Lung (tissue), 11 donors: ENCODE measurements at regions not wholly inside any gene's neighbourhood (a gene's known extent, or its start where the extent isn't known, plus 50 kb on each side); places are given as distances from the start of the nearest gene placed in this dataset.

Experiments used
- ATAC-seq: fragments of 200-7000 bp; cut with Tn5 transposase; one replicate; pipeline ENCODE4 v1.9.1; 2020; ENCODE audit warnings: moderate number of reproducible peaks; ENCODE audit not compliant: insufficient read depth, low FRiP score
- DNase-seq, 3 donors: peaks; one replicate each; pipeline ENCODE4 v3.0.0-alpha.2; 2013 to 2017
- H3K27ac ChIP-seq, 2 donors: one replicate each; pipeline ENCODE4 v1.5.1; 2013; ENCODE audit warnings: mild to moderate bottlenecking in 2 of 2, moderate library complexity in 2 of 2, control low read depth in 1 of 2, inconsistent platforms in 1 of 2, low read depth in 1 of 2, low read length in 1 of 2
- H3K27me3 ChIP-seq, 3 donors: one replicate each; pipeline ENCODE4 v1.5.1; 2013; ENCODE audit warnings: low read length in 2 of 3; ENCODE audit not compliant: control insufficient read depth in 3 of 3, insufficient read depth in 3 of 3
- H3K36me3 ChIP-seq, 4 donors: one replicate each; pipeline ENCODE4 v1.5.1; 2013; ENCODE audit warnings: low read length in 4 of 4, mild to moderate bottlenecking in 1 of 4, moderate library complexity in 1 of 4; ENCODE audit not compliant: control insufficient read depth in 4 of 4, insufficient read depth in 4 of 4
- H3K4me1 ChIP-seq, 5 donors: one replicate each; pipeline ENCODE4 v1.5.1; 2013; ENCODE audit warnings: low read length in 5 of 5, mild to moderate bottlenecking in 2 of 5, moderate library complexity in 1 of 5; ENCODE audit not compliant: control insufficient read depth in 5 of 5, insufficient read depth in 5 of 5
- H3K4me3 ChIP-seq: one replicate; pipeline ENCODE4 v1.5.1; 2013; ENCODE audit warnings: mild to moderate bottlenecking, control low read depth, moderate library complexity
- H3K9ac ChIP-seq, 2 donors: one replicate each; pipeline ENCODE4 v1.5.1; 2013; ENCODE audit warnings: low read length in 2 of 2, control low read depth in 1 of 2; ENCODE audit not compliant: insufficient read depth in 1 of 2
- H3K9me3 ChIP-seq, 4 donors: one replicate each; pipeline ENCODE4 v1.5.1; 2013; ENCODE audit warnings: low read length in 3 of 4, mild to moderate bottlenecking in 1 of 4, moderate library complexity in 1 of 4; ENCODE audit not compliant: control insufficient read depth in 4 of 4, insufficient read depth in 3 of 4
- CTCF ChIP-seq: IDR thresholded peaks from 2 replicates; pipeline ENCODE4 v1.5.1; 2012; ENCODE audit warnings: mild to moderate bottlenecking; ENCODE audit errors: control extremely low read depth, extremely low read depth
- whole genome bisulfite sequencing, 2 donors: extraction: QIAGEN DNeasy Blood & Tissue Kit; methylation state at CpG; one replicate each; pipeline ENCODE4 v1.1.7; 2013; 5-methylcytosine and 5-hydroxymethylcytosine counted together
- donor health status: control.
- donor health status: control.
- donor health status: Bipolar disorder and iron deficiency.
- donor health status: healthy.
- donor health status: DM: yes; HTN: yes; CAD: no.

DNA sequence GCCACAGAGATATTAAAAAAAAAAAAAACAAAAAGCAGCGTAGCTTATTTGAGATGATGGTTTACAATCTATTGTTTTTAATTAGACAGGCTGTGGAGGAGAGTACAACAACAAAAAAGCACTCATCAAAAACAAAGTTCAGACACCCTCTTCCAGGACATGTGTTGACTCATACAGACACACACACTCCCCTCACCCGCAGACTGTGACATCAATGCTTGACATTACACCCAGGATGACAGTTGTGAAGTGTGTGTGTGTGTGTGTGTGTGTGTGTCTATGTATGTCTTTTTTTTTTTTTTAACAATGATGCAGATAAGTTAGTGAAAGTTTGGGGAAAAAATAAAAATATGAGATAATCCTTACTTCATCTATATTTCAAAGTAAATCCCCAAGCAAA lies 303.6 kb downstream of the GPAM start:
- WGBS, 2 donors = 73 to 85% methylated on average over 2 of the region's 2 CpGs
- H3K4me3 ChIP-seq = no peak overlapping the region
- H3K4me1 ChIP-seq = no peaks in the 10 kb centered on the region
- H3K27me3 ChIP-seq = no peaks in the 10 kb centered on the region
- TF ChIP-seq CTCF = no peak
- no peaks in the 10 kb centered on the region for H3K36me3 ChIP-seq
- H3K27ac ChIP-seq = no peak overlapping the region
- DNase-seq = no peak
- no peak for ATAC-seq
- no peak overlapping the region for H3K9ac ChIP-seq
- H3K9me3 ChIP-seq = no peaks in the 10 kb centered on the region

DNA sequence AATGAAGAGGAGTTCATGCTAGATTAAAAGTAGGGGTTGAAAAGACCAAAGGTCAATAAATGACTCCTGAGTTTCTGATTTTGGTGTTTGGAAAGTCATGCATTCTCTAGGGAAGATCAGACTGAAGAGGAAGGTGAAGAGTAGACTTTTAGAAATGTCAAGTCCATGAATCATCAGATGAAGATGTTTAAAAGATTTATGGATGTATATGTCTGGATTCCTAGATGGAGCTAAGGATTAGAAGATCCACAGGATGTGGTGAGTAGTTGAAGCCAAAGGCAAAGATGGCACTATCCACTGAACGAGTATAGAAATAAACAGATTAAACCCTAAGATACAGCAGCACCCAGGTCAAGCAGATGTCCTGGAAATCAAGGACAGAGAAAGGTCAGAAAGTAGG lies 298.5 kb downstream of the GPAM start:
- H3K9me3 ChIP-seq = peaks cover 0 to 7% (median 0%) of the 10 kb centered on the region in 4 donors
- no peak overlapping the region for H3K27ac ChIP-seq
- H3K9ac ChIP-seq = no peak overlapping the region
- no peaks in the 10 kb centered on the region for H3K36me3 ChIP-seq
- H3K27me3 ChIP-seq = no peaks in the 10 kb centered on the region
- no peaks in the 10 kb centered on the region for H3K4me1 ChIP-seq
- DNase-seq = no peak
- no peak for TF ChIP-seq CTCF
- no peak overlapping the region for H3K4me3 ChIP-seq
- no peak for ATAC-seq
- 65 to 77% methylated on average over 1 of the region's 1 CpG for WGBS, 2 donors

GRCh38 chr10:111885919-111886318 lies 297.6 kb downstream of the GPAM start:
- H3K4me1 ChIP-seq = no peaks in the 10 kb centered on the region
- 84 to 95% methylated on average over 6 of the region's 6 CpGs for WGBS, 2 donors
- no peak for TF ChIP-seq CTCF
- no peak overlapping the region for H3K27ac ChIP-seq
- H3K36me3 ChIP-seq = no peaks in the 10 kb centered on the region
- peaks cover 0 to 7% (median 0%) of the 10 kb centered on the region in 4 donors for H3K9me3 ChIP-seq
- DNase-seq = no peak
- no peak for ATAC-seq
- no peak overlapping the region for H3K9ac ChIP-seq
- H3K4me3 ChIP-seq = no peak overlapping the region
- H3K27me3 ChIP-seq = no peaks in the 10 kb centered on the region

GRCh38 chr10:111887266-111887665 lies 296.3 kb downstream of the GPAM start:
- Histone ChIP-seq H3K27me3 (no peaks in the 10 kb centered on the region), H3K4me3 (no peak overlapping the region), H3K36me3 (no peaks in the 10 kb centered on the region), H3K9me3 (peaks cover 0 to 7% (median 0%) of the 10 kb centered on the region in 4 donors), H3K27ac (no peak overlapping the region), H3K9ac (no peak overlapping the region), H3K4me1 (no peaks in the 10 kb centered on the region)
- TF ChIP-seq CTCF = no peak
- DNase-seq (no peak), ATAC-seq (no peak)
- WGBS, 2 donors = 69 to 80% methylated on average over 2 of the region's 2 CpGs
